Activated CD4-positive, alpha-beta T cell treated with anti-CD3 and anti-CD28 coated beads, Interleukin-2, amount 50 U/mL, for 4 hours (primary cell): ENCODE measurements at regions not wholly inside any gene's neighbourhood (a gene's known extent, or its start where the extent isn't known, plus 50 kb on each side); places are given as distances from the start of the nearest gene placed in this dataset.
"Not testable (repeated sequence)": the region's sequence is repeated elsewhere in the genome, so short reads cannot be mapped to it uniquely, and the experiment has no call there.

Source experiments
- DNase-seq, 2 experiments: peaks; one replicate each; pipeline ENCODE4 v3.0.0-alpha.2; 2020

DNA sequence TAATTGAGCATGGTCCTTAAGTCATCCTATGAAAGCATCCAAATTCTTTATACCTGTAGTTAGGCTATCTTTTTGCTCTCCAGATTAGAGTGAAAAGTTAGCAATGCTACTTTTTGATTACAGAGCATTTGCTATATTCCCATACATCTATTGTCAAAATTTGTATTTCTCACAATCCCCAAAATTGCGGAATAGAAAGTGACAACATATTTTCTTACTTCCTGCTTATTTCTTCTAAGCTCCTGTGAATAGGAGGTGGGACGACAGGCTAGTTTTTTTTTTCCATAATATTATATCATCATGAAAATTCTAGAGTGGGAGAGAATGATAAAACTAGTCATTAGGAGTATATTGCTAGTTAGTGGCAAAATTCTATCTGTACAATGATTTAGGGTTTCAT, 264.0 kb upstream of the DPYD start:
- DNase-seq, result no peak

DNA sequence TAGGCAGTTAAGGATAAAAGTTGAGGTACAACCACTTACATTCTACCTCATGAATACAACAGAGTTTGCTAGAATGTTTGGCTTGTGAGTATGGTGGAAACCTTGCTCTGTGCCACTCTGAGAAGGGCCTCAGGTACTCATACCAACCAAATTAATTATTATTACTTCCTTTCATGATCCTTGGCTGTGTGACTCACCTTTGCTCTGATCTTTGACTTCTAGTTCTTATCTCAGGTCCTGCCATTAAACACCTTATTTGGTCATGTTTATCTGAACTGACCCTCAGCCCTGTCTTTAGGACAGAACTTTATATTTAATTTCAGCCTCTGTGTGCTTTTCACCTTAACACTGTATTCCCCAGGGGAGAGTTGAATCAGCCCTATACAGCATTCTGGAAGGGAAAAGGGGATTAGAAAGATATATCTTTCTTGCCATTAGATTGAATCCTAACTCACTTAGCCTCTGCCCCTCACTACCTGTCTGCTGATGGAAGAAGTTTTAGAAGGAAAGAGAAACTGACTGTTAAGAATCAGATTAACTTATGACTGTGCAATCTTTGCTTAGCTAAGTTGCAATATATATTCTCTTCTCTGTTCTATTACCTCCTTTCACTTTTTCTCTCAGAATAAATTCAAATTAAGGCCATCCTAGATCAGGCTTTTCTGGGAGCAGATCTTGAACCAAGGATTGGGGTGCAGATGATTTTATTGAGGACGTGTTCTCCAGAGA, 260.4 kb upstream of the DPYD start:
- no peak for DNase-seq

DNA sequence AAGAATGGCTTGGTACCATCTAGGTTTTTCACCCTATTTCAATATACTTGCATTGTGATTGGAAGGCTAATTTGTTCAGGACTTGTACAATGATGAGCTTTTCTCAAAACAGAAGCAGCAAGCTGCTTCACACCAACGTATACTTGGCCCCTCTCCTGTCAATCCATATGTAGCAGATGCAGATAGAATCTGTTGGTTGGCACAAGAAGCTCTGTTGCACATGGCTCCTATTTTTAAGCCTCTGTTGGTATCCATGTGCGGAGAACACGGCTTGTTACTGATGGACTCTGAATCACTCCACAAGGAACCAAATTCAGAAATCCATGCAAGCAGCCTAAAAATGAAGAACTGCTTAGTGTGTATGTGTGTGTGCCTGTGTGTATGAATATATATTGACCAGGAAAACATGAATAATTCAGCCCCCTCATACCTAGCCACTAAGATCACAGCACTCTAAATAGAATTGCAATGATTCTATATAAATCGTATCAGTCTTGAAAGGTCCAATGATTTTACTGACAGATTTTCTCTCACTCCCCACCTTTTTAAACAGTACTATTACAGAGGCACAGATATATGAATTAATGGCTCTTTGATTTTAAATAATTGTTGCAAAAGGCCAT, 258.4 kb upstream of the DPYD start:
- DNase-seq, result no peak

DNA sequence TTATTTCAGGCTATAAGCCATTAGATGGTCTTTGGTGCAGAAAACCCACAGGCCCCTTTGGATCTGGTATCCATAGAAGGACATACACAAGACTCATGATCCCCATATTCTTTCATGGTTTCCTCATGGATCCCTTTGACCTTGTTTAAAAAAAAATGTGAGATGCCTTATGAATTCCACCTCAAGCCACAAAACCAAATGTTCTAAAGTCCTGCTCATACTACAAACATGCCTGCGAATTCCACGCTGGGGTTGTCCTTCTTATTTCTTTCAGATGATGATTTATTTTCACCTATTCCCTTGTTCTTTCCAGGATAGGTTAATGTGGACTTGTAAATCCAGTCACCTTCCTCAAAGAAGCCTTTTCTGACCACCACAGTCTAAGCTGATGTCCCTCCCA, 256.9 kb upstream of the DPYD start:
- DNase-seq, result no peak

DNA sequence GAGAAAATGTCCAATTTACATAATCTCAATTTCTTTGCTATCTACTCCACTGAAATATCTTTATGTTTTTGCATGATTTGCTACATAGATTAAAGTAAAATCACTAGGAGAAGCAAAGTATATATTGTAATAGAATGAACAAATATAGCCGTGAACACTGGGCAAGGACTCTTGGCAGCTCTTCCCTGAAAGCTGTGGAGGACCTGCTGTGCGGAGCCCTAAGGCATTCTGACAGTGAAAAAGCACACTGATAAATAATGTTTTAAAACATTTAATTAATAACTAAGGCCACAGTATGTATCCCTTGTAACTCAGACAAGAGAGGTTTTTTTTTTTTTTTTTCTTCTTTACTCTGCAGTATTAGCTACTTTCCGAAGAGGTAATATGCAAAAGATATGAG, 256.1 kb upstream of the DPYD start:
- DNase-seq, result no peak

DNA sequence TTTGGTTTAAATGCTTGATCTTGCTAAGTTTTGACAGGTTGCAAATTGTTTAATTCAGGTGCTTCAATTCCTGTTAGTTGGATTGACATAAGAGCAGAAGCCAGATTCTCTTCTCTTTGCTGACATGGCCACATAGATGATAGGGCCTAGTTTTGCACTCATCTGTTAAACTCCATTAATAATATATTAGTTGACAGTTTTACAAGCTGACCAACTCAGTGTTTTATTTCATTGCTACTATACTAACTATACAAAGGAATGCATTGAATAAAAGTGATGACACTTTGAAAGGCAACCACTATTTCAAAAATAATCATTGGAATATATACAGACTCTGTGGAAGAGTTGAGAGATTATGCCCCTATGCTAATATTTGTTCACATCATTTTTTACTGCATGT, 255.6 kb upstream of the DPYD start:
- DNase-seq, result no peak

DNA sequence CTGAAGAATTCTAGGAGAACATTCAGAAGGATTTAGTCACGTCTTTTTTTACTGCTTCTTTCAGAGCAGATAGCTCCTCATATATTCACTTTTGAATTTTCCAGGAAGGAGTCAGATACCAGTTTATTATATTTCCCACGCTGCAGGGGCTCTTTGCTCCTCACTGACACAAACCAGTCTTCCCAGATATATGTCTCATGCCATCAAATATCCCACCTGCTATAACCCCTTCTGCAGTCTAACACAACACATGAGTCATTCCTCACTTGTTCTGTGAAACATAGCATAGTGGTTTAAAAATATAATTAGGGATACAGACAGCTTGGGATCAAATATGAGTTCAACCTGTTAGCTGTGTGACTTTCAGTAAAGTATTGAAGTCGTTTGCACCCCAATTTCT, 251.7 kb upstream of the DPYD start:
- DNase-seq, result no peak

DNA sequence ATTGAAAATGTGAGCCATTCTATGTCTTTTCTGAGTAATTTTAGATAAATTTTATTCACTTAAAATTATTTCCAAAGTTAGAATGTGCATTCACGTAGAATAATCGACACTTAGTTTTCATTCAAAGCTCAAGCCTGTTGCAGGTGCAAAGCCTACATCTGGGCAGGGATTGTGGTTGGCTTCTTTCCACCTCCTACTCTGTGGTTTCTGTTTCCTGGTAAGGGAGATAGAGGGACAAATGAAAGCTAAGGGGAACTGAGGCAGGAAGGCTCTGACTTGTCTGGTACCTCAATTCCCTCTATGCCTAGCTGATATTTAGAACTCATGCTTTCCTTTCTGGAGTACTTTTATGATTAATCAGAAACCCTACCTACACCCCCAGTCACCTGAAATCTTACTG, 251.2 kb upstream of the DPYD start:
- DNase-seq, result no peak

DNA sequence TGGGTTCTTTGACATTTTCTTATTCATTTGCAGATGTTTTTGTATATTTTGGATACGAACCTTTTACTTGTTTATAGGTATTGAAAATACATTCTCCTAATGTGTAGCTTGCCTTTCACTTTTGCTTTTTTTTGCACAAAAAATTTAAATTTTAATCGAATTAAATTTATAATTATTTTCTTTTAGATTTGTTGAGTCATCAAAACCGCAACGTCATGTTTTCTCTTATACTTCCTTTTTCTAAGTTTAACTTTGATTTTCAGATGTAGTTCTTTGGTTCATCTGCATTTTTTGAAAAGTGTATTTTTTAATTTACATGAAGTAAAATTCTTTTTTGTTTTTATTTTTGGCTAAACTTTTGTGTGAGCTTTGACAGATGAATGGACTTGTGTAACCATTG, 243.7 kb upstream of the DPYD start:
- DNase-seq, result no peak

DNA sequence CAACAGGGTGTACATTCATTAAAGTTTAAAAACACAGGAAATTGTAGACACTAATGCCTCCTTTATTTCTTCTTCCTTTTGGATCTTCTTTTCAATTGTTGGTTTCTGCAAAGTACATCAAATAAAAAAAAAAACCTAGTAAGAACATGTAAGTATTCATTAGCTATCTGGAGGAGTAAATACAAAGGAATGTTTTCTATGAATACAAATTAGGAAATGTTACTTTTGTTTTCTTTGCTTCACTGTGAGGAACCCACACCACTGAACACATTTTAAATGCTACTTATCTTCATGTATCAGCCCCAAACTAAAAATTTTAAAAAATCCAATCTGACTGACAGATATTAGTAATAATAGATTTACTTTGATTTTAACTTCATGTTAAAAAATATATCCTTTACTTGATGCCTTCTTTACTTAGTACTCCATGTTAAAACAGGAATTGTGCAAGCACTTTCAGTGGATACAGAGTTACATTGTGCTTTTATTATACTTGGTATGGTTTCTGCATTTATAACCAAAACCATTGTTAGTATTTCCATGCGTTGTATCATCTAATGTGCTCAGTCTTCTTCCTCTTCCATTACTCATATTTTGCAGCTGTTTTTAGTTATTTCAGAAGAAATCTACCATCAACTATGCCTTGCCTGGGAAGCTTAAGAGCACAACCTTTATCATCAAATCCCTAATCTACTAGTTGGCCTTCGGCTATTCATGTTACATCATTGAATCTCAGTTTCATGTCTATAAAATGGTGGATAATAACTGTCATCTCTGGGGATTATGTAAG, 236.9 kb upstream of the DPYD start:
- DNase-seq, result no peak

DNA sequence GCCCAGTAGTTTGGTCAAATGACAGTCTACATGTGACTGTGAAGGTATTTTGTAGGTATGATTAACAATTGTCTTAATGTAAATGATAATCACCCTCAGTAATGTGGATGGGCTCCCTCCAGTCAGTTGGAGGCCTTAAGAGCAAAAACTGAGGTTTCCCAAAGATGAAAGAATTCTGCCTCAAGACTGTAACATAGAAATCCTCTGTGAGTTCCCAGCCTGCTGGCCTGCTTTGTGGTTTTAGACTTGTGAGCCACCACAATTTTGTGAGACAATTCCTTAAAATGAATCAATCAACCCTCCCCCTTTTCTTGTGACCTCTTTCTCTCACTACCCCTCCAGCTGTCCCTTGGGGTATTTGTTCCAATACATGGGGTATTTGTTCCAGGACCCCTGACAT, 226.4 kb upstream of the DPYD start:
- no peak for DNase-seq

DNA sequence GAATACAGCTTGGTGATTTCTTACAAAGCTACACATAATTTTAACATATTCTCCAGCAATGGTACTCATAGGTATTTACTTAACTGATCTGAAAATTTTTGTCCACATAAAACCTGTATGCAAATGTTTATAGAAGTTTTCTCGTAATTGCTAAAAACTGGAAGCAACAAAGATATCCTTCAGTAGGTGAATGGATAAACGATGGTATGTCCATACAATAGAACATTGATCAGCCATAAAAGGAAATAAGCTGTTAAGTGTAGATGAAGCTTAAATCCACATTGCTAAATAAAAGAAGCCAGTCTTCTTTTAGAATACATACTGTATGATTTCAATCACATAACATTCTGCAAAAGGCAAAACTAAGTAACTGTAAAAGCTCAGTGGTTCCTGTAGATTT, 224.8 kb upstream of the DPYD start:
- DNase-seq, result no peak

DNA sequence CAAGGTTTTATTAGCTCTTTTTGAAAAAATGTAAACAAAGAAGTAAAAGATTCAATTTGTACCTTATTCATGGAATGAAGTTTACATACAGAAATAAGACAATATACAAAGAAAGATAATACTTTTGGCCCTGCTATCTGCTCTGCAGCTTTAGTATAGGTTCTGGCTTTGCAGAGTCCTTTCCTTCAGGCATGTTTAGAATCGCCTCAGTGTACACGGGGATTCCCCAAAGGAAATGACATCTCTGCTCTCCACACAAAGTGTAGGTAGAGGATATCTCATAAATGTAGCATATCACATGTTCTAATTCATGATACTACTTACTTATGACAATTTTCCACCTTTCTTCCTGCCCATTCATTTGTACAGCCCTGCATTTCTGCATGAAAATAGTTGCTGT, 222.6 kb upstream of the DPYD start:
- no peak for DNase-seq

DNA sequence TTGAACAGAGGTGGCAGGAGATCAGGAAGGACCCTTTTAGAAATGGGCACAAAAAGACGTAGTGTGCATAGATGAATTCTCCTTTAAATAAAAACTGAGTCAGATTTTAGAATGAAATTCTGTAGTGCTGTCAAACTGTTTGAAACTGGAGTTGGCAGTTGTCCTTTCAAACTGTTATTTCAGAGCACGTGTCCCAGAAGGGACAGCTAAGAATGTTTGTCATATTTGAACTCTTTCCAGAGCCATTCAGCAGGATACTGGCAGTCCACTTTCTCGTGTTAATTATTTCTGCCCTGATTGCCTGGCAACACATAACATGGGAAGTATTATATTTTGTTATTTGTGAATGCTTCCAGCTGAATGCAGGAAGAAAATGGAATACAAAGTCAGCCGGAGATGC, 212.3 kb upstream of the DPYD start:
- no peak for DNase-seq

DNA sequence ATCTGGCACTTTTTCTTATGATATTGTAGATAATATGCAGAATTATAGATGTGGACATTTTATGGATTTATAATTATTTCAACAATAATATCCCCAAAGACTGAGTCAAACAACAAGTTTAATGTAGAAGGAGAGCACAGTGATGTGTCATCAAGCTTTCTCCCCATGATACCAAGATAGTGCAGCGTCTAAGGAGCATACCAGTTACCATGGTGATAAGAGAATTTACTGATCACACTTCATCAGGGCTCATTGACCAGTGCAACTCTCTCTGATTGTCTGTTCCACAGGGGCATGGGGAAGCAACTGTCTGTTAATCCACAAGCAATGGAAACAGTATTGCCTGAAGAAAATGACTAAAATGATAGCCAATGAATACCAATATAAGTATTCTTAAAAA, 209.6 kb upstream of the DPYD start:
- DNase-seq, result no peak

DNA sequence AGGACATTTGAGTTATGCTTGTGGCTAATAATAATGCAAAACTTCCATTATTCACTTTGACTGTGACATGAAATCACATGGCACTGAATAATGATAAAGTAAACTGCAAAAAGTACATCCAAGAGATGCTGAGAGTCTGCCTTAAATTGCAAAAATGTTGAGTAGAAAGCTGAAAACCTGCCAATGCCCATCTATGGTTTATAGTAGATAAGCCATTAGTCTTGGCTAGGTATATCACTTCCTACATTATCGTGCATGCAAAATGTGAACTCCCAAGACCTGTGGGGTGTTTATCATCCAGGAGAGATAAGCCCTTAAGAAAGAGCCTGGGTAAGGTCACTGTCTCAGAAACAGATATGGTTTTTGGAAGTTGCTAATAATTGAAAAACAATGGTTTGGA, 208.7 kb upstream of the DPYD start:
- DNase-seq, result no peak

DNA sequence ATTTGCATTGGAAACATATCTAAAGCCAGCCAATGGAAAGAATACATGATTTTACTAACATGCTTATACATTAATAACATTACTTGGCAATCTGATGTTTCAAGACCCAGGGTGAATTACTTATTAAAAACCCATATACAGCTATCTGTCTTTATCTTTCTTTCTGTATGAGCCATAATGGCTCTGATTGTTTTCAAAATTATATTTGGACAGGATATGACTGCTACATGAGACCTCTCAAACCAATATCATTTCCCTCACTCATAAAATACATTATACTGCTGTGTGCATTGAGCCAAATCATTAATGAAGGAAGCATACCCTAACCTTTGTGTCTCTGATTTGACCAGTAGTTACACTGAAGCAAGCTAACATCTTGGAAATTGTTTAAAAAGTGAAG, 205.9 kb upstream of the DPYD start:
- DNase-seq, result no peak

DNA sequence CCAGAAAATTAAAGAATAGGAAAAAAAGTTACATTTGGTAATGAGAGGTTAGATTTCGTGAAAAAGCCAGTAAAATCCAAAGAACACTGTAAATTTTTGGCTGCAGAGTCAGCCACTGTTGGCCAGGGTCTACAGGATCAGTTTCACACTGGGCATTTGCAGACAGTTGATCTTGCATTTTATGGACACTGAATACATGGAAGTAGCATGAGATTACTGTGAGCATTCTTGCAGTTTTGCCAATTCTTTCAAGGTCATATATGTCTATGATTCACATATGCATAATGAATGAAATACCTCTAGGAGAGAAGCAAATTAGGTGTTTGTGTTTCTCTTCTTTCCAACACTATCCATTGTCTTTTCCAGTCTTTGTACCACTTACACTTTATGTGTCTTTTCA, 200.8 kb upstream of the DPYD start:
- no peak for DNase-seq

DNA sequence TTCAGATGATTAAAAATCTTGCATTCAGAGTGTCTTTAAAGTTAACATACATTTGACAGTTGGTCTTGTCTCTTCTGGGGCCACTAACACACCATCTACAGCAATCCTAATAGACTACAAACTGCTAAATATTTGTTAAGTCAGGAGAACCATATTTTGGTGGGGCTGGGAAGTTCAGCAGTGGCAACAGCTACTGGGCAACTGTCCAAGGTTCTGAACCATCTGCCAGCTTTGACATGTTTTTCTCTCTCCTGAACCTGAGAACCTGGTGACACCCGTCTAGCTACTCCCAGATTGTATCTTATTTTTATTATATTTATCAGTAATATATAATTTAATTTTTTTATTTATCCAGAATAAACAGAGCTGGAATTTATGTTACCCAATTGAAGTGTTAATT, 199.0 kb upstream of the DPYD start:
- DNase-seq, result no peak

DNA sequence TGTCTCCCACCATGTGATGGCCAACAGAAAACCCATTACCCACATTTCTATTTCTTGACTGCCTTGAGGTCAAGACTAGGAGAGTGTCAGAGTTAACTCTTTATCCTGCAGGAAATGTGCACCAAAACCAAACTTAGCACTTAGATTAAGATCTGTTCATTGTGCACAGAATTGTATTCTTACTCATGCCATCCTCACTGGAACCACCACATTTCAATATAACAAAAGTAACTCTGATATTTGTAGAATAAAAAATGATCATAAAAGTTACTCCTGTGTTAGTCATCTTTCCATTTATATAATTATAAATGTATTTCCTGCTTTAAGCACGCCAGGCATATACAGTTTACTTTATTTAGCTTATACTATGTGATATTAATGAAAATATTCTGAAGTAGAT, 193.0 kb upstream of the DPYD start:
- DNase-seq, result no peak

DNA sequence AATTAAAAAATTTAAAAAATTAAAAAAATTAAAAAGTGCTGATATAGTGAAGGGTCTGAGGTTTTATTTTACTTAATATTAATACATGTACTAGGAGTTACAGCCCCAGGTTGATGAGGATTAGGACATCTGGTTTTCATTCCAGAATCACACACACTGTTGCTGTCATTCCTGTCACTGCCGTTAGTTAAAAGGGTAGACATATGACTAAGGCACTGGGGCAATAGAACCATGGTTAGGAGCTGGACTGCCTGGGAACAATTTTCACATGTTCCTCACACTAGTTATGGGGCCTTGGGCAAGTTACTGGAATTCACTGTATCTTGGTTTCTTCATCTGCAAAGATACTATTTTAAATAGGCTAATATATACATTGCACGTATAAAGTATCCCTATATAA, 191.8 kb upstream of the DPYD start:
- no peak for DNase-seq

DNA sequence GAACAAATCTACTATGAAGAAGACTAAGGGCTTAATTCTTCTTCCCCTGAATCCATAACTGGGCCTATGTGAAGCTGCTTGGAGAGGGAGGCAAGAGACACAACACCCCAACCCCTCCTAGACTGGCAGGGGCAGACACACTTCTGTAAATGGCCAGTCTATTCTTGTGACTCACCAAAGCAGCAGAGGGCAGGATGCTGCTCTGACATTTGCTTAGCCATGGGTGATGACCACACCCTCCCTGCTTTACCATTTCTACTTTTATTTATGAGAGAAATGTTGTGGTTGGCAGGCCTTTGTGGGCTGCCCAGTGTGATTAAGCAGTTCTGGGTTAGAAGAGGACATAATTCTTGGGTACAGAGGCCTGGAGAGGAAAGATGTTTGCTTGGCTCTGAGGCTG, 189.8 kb upstream of the DPYD start:
- DNase-seq, result no peak

DNA sequence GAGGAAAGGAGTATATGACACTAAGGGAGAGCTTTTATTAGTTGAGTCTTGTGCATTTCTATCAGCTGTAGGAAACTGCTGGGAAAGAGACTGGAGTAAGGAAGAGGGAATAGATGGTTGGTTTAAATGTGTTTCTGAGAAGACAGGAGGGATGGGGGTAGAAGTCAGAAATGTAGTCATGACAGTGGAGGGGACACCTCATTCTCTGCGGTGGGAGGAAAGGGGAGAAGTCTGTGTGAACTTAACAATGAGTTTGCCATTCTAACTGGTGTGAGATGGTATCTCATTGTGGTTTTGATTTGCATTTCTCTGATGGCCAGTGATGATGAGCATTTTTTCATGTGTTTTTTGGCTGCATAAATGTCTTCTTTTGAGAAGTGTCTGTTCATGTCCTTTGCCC, 187.5 kb upstream of the DPYD start:
- DNase-seq, result not testable (repeated sequence)

DNA sequence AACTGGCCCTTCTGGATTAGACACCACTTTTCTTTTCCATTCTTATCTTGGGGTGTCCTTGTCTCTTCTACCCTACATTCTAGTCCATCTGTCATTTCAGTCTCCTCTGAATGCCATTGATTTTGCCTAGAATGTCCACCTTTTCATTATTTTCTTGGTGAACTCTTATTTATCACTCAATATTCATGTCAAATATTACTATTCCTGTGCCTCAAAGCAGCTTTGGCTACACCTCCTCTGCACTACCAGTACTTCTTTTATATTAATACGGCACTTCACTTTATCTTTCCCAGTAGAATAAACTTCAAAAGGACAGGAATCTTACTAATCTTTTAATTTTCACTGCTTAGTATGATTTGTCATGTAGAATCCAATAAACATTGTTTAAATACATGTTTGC, 186.4 kb upstream of the DPYD start:
- DNase-seq, result no peak
